ENCODE measurements at regions not wholly inside any gene's neighbourhood (a gene's known extent, or its start where the extent isn't known, plus 50 kb on each side); places are given as distances from the start of the nearest gene placed in this dataset.
A peak's percentile ranks its signal among the peaks of the same experiment; 100 is the strongest.

DNA sequence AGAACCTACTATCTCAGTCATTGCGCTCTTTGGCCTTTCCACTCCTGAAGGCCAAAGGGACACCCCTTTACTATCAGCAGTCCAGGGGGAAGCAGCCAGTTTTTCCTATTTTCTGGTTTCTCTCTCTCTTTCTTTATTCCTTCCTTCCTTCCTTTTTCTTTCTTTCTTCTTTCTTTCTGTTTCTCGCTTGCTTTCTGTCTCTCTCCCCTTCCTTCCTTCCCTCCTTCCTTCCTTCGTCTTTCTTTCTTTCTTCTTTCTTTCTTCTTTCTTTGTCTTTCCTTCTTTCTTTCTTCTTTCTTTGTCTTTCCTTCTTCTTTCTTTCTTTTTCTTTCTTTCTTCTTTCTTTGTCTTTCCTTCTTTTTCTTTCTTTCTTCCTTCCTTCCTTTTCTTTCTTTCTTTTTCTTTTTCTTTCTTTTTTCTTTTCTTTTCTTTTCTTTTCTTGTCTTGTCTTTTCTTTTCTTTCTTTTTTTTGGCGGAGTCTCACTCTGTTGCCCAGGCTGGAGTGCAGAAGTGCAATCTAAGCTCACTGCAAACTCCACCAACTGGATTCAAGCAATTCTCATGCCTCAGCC, 64.9 kb upstream of the OTX2 start:
- Mint-ChIP-seq H3K9me3 (no peaks in the 10 kb centered on the region), H3K27ac (ENCODE audit: unreplicated experiment) (no peak overlapping the region), H3K4me1 (peaks cover 4% of the 10 kb centered on the region), H3K36me3 (ENCODE audit: low read depth) (no peaks in the 10 kb centered on the region), H3K4me3 (no peak overlapping the region), H3K27me3 (ENCODE audit: low read depth) (peaks cover 39% of the 10 kb centered on the region)
- TF ChIP-seq, protein P1, sequence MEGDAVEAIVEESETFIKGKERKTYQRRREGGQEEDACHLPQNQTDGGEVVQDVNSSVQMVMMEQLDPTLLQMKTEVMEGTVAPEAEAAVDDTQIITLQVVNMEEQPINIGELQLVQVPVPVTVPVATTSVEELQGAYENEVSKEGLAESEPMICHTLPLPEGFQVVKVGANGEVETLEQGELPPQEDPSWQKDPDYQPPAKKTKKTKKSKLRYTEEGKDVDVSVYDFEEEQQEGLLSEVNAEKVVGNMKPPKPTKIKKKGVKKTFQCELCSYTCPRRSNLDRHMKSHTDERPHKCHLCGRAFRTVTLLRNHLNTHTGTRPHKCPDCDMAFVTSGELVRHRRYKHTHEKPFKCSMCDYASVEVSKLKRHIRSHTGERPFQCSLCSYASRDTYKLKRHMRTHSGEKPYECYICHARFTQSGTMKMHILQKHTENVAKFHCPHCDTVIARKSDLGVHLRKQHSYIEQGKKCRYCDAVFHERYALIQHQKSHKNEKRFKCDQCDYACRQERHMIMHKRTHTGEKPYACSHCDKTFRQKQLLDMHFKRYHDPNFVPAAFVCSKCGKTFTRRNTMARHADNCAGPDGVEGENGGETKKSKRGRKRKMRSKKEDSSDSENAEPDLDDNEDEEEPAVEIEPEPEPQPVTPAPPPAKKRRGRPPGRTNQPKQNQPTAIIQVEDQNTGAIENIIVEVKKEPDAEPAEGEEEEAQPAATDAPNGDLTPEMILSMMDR (conservative IDR thresholded peaks at IDR 0.05), result no peak
- DNase-seq (ENCODE audit: low read depth, low spot score), result no peak

DNA sequence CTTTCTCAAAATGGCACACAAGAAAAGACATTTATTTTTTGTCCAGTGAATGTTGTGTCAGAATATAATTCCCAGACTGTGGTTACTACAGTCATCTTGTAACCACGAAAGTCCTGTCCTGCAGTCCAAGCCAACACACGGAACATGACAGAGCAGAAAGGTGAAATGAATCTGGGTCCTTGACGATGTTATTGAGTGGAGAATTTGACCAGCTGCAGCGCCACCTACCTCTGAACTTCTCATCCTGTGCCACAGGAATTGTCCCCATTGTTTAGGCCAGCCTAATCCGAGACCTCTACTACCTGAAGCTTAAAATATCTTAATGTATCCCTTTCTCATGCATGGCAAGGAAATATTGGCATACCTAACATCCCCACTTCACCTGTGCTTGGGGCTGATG, 64.1 kb upstream of the OTX2 start:
- Mint-ChIP-seq H3K4me3 (no peak overlapping the region), H3K9me3 (no peaks in the 10 kb centered on the region), H3K4me1 (peaks cover 4% of the 10 kb centered on the region), H3K27me3 (ENCODE audit: low read depth) (peaks cover 44% of the 10 kb centered on the region), H3K36me3 (ENCODE audit: low read depth) (no peaks in the 10 kb centered on the region), H3K27ac (ENCODE audit: unreplicated experiment) (no peak overlapping the region)
- TF ChIP-seq, protein P1 (conservative IDR thresholded peaks at IDR 0.05), result peak; percentile 50
- peak; percentile 14 for DNase-seq (ENCODE audit: low read depth, low spot score)

DNA sequence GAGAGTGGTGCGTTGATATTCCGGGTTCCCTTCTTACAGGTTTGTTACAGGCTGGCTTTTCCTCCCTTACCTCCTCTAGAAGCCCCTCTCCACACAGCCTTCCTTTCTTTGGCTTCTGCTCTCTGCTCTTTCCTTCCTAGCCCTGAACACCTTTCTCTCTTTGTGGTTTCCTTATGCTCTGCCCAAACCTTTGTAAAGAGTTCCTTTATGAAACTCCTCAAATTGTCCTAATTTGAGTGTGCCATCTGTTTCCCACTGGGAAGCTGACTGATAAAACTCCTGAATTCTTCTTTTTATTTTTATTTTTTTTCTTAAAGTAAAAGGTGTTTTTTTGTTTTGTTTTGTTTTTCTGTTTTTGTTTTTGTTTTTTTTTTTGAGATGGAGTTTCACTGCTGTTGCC, 60.1 kb upstream of the OTX2 start:
- Mint-ChIP-seq H3K27me3 (ENCODE audit: low read depth) (peaks cover 46% of the 10 kb centered on the region), H3K9me3 (no peaks in the 10 kb centered on the region), H3K27ac (ENCODE audit: unreplicated experiment) (no peak overlapping the region), H3K36me3 (ENCODE audit: low read depth) (no peaks in the 10 kb centered on the region), H3K4me3 (no peak overlapping the region), H3K4me1 (no peaks in the 10 kb centered on the region)
- TF ChIP-seq, protein P1 (conservative IDR thresholded peaks at IDR 0.05), result no peak
- DNase-seq (ENCODE audit: low read depth, low spot score), result no peak

DNA sequence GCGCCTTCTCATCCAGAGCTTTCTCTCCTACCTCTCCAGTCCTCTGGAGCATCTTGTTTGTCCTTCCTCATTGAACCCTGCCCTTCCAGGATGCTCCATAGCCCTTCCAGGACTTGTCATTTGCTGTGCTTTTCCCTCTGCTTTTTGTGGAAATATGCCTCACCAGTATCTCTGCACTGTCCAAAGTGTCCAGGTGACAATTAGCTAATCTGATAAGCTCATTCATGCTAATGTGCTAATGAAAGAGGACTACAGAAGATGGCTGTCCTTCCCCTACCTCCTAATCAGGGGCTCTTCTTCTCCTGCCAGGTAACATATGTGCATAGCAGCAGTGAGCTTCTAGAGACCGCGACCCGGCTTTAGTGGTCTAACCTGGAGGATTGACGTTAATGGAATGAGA, 58.4 kb upstream of the OTX2 start:
- Mint-ChIP-seq H3K36me3 (ENCODE audit: low read depth) (no peaks in the 10 kb centered on the region), H3K27ac (ENCODE audit: unreplicated experiment) (no peak overlapping the region), H3K9me3 (no peaks in the 10 kb centered on the region), H3K27me3 (ENCODE audit: low read depth) (peaks cover 48% of the 10 kb centered on the region), H3K4me3 (no peak overlapping the region), H3K4me1 (no peaks in the 10 kb centered on the region)
- no peak for DNase-seq (ENCODE audit: low read depth, low spot score)
- TF ChIP-seq, protein P1 (conservative IDR thresholded peaks at IDR 0.05), result no peak

DNA sequence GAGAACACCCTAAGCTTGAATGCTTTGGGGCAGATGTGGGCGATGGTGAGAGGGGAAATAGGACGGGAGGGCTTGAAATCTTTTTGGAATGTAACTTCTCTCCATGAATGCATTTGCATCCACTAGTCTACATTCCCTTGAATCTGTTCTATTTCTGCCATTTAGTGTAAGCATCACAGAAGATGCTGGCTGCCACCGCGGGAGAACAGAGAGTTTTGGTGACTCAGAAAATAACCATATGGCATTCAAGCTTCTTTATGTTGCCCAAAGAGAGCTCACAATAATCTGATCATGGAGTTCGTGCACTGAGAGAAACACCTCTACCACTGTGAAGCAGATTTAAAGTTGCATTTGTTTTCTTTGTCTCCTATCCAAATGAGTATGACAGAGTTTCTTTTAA, 52.6 kb upstream of the OTX2 start:
- Mint-ChIP-seq H3K9me3 (no peaks in the 10 kb centered on the region), H3K36me3 (ENCODE audit: low read depth) (no peaks in the 10 kb centered on the region), H3K27ac (ENCODE audit: unreplicated experiment) (no peak overlapping the region), H3K4me3 (no peak overlapping the region), H3K4me1 (no peaks in the 10 kb centered on the region), H3K27me3 (ENCODE audit: low read depth) (peaks cover 63% of the 10 kb centered on the region)
- DNase-seq (ENCODE audit: low read depth, low spot score), result no peak
- TF ChIP-seq, protein P1 (conservative IDR thresholded peaks at IDR 0.05), result no peak
